ENCODE measurements at regions not wholly inside any gene's neighbourhood (a gene's known extent, or its start where the extent isn't known, plus 50 kb on each side); places are given as distances from the start of the nearest gene placed in this dataset.

GRCh38 chr13:68984688-68985319, 1122.8 kb upstream of the ATXN8OS start:
- TF ChIP-seq CTCF (IDR thresholded peaks at IDR 0.05): no peak
- TF ChIP-seq POLR2A (IDR thresholded peaks at IDR 0.05): no peak
